ENCODE measurements at regions not wholly inside any gene's neighbourhood (a gene's known extent, or its start where the extent isn't known, plus 50 kb on each side); places are given as distances from the start of the nearest gene placed in this dataset.

DNA sequence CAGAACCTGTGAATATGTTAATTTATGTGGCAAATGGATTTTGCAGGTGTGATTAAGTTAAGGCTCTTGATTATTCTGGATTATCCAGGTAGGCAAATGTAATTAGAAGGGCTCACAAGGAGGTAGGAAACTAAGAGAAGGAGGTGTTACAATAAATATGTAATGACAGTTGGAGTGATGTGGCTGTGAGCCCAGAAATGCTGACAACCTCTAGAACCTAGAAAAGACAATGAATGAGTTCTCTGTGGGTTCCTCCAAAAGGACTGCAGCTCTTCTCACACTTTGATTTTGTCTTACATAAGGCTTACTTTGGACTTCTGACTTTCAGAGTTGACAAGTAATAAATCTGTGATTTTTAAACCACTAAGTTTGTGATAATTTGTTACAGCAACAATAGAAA lies 406.6 kb upstream of the EPHA7 start:
- DNase-seq, result no peak

DNA sequence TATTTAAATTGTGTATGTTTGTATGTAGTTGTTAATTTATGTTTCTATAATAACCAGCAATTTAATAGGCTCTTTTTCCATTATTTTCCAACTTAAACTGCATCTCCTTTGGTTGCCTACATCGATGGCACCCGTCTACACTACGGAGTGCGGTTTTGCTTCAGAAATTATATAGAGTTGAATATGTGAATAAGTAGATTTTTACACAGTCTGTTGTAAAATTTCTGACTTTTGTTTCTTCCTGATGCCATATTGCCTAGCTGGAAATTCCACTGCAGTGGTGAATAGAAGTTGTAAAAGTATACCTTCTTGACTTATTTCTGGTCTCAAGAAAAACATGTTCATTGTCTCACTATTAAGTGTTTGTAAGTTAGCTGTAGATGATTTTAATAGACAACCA lies 404.1 kb upstream of the EPHA7 start:
- no peak for DNase-seq

DNA sequence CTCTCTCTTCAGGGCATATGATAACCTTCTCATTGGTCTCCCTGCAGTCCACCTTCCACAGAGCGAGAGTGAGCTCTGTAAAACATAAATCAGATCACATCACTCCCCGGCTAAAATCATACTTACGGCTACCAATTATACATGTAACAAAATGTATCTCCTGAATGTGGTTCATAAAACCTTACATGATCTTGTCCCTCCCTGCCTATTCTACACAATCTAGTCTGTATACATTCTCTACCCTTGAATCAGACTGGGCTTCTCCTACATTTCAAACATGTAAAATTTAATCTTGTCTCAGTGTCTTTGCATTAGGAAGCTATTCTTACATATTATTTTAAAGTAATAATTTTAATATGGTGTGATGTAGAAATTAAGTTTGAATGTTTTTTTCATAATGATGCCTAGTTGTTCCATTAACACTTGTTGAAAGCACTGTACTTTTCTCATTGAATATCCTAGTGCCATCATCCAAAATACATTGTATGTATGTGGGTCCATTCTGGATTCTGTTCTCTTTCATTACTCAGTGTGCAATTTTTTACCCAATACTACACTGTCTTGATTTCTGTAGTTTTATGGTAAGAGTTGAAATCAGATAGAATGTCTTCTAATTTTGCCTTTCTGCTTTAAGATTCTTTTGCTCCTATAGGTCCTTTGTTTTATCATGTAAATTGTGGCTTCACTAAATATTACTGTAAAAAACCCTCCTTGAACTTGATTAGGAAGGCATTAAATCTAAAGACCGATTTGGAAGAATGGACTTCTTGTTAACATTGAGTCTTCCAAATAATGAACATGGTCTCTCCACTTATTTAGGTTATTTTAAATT lies 403.3 kb upstream of the EPHA7 start:
- DNase-seq, result no peak

DNA sequence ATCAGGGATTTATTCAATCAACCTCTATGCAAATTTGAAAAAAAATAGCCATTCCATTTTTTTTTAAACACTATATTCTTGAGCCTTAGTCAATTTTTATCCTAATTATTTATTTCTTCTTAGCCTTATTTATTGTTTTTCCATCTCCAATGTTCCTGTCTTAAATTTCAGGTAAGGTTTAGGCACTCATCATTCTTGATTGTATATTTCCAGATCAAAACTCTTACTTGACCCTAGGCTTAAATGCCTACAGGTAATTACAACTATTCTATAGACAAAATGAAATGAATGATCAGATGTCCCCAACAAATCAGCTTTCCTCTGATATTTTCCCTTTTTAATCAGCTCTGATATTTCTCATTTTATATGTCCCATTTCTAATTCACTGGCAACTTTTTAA lies 402.6 kb upstream of the EPHA7 start:
- no peak for DNase-seq

DNA sequence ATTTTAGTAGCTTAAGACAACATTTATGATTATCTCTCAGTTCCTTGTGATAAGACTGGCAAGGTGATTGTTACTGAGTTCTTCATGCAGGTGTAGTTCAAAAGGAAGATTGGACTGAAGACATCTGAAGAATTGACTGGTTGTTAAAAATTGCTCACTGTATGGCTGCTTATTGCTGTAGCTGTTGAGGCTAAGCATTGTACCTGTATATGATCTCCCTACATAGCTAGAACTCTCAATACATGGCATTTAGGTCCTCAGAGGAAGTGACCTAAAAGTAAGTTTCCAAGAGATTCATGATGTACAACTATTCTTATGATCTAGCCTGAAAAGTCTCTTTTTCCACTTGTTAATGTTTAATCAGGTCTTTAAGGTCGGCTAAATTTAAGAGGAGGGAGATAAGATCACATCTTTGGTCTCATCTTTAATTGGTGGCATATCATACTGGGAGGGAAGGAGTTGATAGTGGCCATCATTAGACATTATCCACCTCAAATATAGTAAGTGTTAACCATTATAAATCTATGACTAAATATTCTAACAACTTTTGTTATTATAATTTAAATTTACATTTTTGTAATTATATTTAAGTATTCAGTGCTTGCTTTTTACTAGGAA lies 401.2 kb upstream of the EPHA7 start:
- DNase-seq, result no peak

DNA sequence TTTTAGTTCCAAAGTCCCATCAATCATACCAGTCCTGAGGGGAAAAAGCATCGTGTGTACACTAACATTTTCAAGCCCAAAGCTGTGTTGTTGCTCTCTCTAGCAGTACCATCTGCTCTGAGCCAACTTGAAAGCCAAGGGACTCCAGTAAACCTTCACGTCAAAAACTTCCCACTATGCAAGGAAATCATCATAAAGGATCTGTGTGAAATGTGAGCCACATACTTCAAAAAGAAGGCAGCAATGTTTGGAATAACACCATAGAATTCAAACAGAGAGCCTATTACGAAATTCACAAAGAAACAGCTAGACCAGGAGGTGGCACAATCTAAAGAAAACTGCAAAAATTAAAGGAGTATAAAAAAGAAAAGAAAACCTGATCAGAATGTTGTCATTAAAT lies 399.8 kb upstream of the EPHA7 start:
- no peak for DNase-seq

DNA sequence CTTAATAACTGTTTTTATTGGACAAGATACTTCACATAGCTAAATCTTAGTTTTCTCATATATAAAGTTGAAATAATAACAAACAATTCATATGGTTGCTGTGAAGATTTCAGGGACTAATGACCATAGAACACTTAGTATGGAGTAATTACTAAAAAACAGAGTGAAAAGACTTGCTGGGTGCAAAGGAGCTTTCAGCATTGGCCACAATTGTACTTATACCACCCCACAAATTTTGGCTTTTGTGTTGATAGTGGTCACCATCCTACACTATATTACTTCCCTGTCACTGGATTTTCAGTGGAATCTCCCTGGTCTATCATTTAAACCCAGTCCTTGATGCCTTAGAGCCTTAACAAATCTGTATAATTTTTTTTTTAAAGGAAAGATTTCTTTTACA lies 398.6 kb upstream of the EPHA7 start:
- DNase-seq, result no peak

DNA sequence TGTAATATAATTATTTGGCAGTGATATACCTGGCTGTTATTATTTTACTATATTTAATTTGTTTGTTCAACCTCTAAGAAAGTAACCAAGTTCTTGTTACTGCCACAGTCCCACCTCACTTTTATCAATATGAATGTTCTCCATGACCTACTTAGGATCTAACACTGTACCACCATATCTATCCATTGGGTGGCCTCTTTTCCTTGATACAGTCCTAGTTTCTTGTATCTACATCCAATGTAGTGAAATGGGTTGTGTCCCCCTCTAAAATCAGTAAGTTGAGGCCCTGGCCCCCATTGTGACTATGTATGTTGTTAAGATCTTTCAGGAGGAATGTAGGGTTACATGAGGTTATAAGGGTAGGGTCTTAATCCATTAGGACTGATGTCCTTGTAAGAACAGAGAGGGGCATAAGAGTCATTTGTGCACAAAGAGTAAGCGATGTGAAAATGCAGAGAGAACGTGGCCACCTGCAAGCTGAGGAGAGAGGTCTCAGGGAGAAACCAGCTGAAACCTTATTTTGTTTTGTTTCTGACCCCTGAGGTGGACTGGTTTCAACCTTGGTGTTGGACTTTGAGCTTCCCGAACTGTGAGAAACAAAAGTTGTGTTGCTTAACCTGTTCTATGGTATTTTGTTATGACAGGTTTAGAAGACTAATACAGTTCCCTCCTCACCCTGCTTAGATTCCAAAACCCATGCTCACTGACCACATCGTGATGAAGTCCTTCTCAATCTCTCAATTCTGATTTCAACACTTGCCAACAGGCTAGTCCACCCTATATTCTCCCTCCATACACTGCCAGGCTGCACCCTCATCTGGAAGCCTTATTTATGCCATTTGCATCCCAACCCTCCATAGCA lies 387.3 kb upstream of the EPHA7 start:
- DNase-seq, result no peak

DNA sequence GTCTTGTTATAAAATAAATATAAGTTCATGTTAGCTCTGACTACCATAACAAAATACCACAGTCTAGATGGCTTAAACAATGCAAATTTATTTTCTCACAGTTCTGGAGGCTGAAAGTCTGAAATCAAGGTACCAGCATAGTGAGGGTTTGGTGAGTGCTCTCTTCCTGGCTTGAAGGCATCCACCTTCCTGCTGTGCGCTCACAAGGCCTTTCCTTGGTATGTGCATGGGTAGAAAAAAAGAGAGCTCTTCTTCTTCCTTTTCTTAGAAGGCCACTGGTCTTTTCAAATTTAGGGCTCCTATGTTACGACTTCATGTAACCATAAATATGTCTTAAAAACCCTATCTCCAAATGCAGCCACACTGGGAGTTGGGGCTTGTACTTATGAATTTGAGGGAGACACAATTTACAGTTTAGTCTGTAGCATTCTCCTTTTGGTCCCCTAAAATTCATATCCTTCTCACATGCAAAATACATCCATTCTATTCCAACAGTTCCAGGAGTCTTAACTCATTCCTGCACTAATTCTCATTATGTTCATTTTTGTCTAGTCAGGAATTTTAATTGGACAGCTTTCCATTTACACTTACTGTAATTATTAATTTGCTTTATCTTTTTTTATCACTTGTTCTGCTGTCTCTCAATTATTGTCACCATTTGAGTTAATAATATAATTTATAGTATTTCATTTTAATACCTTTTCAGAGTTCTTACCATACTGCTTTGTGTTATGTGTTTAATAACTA lies 381.9 kb upstream of the EPHA7 start:
- no peak for DNase-seq

DNA sequence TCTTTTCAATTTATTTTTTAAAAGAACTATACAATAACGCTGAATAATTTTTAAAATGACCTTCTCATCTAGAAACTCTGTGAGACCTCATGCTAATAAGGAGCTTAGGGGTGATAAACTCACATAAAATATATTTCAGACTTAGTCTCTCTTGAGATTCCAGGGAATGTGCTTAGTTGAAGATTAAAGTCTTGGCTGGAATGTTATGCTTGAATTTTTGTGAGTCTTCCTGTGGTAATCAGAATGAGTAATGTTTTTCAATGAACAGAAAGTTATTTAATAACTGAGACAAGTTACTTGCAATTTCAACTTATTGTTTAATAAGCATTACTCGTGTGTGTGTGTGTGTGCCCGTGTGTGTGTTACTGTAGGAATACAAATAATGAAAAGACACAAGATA lies 379.9 kb upstream of the EPHA7 start:
- DNase-seq, result no peak

DNA sequence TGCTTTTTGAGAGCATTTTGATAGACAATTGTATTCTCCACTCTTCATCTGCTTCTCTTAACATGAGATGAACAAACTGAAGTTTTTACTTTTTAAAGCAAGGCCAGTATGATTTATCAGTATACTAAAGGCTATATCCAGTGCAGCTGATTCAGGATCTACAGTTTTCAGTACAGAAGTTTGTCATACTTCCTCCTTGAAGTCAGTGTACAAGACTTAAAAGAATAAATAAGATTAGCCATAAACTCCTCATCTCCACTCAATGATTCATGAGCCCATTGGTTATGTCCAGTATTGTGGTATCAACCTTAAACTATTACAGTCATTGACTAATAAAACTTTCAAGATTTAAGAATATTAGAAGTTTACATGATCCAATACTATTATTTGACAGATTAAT lies 374.8 kb upstream of the EPHA7 start:
- DNase-seq, result no peak

DNA sequence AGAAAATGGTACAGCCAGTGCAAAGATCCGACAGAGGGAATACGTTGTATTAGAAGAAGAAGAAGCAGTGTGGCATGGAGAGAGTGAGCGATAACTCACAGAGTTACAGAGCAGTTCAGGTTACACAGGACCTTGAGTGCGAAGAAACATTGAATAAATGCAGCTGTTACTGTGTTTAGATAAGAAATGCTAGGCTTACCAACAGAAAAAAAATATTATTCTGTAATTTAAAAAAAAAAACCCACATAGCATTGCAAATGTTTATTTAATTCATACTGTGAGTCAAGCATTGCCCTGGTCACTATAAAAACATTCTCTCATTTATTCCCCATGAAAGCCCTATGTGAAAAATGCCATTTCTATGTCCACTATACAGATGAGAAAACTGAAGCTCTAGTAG lies 373.4 kb upstream of the EPHA7 start:
- no peak for DNase-seq

DNA sequence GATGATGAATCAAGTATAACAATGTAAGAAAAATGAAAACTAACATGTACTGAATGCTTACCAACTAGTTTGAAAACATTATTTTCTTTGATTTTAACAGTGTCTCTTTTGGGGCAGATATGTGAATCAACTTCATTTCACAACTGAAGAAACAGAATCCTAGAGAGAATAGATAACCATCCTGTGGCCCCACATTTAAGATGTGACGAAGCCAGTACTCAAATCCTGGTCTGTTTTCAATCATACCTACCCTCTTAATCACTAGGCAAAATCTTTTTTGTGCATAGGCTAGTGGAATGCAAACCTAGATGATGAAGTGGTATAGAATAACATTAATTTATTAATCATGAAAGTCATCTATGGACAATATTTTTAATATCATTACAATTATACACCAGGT lies 371.6 kb upstream of the EPHA7 start:
- DNase-seq, result no peak

DNA sequence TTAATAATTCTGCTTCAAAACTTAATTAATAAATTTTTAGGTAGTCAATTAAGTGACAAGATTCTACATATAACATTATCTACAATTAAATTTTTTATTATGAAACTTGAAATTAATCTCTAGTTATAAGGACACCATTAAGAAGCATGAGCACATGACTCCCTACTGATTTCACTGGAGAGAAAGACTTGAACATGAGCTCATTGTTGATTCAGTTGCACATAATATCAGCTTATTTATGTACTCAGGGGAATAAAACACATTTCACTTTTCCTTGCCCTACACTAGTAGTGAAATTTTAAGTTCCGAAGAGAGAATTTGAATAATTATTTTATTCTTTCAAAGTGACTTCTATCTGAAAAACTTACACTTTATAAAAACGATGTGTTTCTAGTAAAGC lies 370.2 kb upstream of the EPHA7 start:
- DNase-seq, result no peak

DNA sequence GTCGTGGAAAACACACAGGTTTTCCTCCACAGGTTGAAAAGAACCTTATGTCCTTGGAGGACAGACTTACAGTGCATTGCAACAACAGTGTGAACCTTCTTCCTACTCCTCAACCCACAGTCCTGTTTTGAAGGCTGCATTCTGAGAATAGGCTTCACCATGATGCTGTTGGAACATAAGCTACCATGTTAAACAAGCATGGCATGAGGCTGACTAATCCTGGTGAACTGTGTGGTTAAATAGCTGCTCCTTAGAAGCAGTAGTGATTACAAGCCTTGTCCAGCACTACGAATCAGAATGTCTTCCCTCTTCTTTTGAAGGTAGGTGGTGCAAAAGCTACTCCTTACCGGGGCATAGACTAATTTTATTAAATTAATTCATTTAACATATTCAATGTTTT lies 368.5 kb upstream of the EPHA7 start:
- DNase-seq, result no peak

DNA sequence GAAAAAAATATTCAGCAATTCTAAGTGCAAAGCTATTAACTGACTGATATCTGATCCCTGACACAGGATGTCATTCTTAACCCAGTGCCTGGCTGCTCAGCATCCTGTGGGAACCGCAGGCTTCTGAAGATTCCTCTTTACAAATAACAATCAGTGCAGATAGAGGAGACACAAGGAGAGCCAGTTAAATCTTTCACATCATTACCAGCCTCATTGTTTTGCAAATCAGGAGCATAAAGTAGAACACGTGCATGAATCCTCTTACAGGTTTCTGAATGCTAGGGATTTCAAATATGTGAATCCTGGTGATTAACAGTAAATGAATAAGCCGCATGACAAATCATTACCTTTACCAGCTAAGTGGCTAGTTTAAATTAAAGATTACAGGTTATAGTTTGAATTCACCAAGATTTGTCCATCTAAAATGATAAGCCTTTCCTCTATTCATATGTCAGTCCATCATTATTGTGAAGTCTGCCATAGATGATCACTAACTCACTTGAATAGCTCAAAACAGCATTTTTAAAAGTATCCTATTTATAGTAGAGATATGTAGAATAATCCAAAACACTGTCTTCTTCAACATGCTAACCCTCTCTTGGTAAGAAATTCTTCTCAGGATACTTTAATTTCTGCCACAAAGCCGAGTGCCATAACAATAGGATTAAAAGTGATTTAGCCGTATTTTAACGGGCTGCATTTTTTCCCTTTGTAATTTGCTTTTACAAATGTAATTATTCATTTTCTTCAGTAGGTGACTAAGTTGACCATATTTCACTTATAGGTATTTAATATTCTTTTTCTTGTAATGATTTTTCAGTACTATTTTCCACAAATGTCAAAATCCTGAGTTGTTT lies 367.3 kb upstream of the EPHA7 start:
- DNase-seq, result no peak

DNA sequence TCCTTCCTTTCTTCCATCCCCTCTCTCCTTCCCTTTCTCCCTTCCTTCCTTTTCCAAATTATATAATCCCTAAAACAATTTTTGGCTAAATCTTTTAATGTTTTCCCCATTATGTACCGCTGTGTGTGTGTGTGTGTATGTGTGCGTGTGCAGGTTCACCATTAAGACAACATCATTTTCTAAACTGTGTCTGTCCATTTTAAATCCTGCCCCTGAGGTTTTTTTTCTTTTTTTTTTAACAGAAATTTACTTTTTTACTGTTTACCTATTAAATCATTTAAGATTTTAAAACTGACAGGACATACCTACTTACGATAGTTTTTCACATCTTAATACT lies 366.3 kb upstream of the EPHA7 start:
- no peak for DNase-seq

DNA sequence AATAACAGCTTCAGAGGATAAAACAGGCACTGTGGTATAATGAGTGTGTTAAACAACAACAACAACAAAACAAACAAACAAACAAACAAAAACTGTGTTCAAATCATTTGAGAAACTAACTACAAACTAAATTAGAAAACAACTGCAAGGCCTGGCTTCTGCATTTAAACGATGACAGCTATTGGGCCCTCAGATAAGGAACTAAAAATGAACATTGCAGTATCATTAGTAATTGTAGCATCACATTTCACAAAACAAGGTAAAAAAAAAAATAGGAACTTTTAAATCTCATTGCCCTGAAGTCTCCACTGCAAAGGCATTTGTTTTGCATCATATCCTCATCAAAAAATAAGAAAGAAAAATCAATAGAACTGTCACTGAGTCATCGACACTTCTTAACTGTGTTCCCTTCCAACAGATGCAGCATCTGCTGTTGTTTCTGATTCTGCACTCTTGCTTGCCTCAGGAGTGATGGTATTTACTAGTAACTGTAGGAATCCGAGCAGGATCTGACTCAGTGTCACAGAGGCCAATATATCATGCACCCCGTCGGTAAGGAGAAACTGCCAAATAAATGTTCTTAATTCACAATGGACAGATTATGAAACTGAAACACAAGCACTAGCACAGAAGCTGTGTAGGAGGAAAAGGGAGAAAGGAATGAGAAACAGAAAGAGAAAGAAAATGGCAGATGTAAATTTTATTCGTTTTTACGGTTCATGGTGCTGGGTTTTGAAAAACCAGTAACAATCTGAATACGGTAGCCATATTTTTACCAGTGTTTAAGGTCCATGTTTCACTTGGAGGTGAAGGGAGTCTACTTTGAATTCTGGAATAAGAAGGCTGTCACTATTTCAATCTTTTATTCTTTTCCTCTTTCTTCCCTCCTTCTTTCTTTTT lies 365.7 kb upstream of the EPHA7 start:
- DNase-seq, result no peak

DNA sequence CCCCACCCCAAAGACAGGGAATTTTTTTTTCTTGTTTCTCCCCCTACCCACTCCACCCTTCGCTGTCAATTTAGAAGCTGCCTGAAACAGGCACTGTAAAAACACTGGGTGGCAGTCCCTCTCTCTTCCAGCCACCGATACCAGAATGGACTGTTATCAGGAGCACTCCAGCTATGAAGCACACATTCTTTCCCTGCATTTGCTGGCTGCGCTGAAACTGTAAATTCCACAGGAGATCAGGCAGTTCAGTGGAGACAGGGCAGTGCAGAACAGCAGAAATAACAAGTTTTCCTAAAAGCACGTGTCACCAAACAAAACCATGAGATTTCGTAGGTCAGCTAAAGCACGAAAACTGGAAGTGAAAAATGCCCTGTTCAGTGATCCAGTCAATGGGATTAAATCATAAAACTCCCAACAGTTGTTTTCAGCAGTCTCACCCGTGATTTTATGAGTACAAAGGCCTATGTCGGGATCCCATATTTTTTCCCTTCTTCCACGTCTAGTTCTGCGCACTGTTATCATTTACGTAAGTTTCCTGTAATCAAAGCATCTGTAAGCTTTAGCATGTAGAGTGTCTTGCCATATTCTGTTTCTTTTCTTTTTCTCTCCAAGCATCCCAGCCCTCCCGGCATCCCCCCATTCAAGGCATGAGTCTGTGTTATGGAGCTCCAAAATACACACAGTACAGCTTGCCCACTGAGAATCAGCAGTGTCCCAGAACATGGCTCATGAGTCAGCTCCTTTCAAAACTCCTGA lies 359.9 kb upstream of the EPHA7 start:
- no peak for DNase-seq

DNA sequence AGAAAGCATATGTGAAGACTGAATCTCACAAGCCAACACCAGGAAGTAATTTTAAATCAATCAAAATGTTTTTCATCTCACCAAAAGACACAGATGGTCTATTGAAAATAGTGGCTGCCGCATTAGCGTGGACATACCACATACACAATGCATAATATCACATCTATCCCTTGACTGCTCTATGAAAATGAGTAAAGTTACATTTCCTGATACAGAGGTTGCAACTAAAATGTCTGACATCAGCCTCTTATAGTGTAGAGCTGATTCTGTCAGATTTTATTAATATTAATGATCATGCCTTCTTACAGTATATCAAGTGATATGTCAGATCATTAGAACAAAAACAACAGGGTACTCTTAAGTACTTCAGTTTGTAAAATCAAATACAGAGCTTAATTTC lies 339.8 kb upstream of the EPHA7 start:
- DNase-seq, result no peak

All from inflammatory macrophage (primary cell).